ENCODE measurements at regions not wholly inside any gene's neighbourhood (a gene's known extent, or its start where the extent isn't known, plus 50 kb on each side); places are given as distances from the start of the nearest gene placed in this dataset.

GRCh38 chr12:116353958-116354357 is 76.5 kb upstream of the MED13L start:
- Mint-ChIP-seq H3K27ac (no peak overlapping the region), H3K36me3 (ENCODE audit: low read depth) (no peaks in the 10 kb centered on the region), H3K27me3 (ENCODE audit: low read depth) (no peaks in the 10 kb centered on the region), H3K4me3 (no peak overlapping the region), H3K4me1 (ENCODE audit: low read depth) (peaks cover 6% of the 10 kb centered on the region), H3K9me3 (no peaks in the 10 kb centered on the region)

GRCh38 chr12:116354534-116354933 is 77.0 kb upstream of the MED13L start:
- H3K4me3 Mint-ChIP-seq = no peak overlapping the region
- no peaks in the 10 kb centered on the region for H3K9me3 Mint-ChIP-seq
- H3K27ac Mint-ChIP-seq = no peak overlapping the region
- no peaks in the 10 kb centered on the region for H3K27me3 Mint-ChIP-seq (ENCODE audit: low read depth)
- peaks cover 11% of the 10 kb centered on the region for H3K4me1 Mint-ChIP-seq (ENCODE audit: low read depth)
- H3K36me3 Mint-ChIP-seq (ENCODE audit: low read depth) = no peaks in the 10 kb centered on the region

GRCh38 chr12:116354950-116355783 is 77.7 kb upstream of the MED13L start:
- Mint-ChIP-seq H3K36me3 (ENCODE audit: low read depth) (no peaks in the 10 kb centered on the region), H3K27ac (no peak overlapping the region), H3K27me3 (ENCODE audit: low read depth) (no peaks in the 10 kb centered on the region), H3K9me3 (no peaks in the 10 kb centered on the region), H3K4me1 (ENCODE audit: low read depth) (peaks cover 14% of the 10 kb centered on the region), H3K4me3 (no peak overlapping the region)

GRCh38 chr12:116358536-116358892 is 81.0 kb upstream of the MED13L start:
- Mint-ChIP-seq H3K4me1 (ENCODE audit: low read depth) (peaks cover 23% of the 10 kb centered on the region), H3K27ac (peak overlapping the region; percentile 52), H3K27me3 (ENCODE audit: low read depth) (no peaks in the 10 kb centered on the region), H3K9me3 (no peaks in the 10 kb centered on the region), H3K36me3 (ENCODE audit: low read depth) (no peaks in the 10 kb centered on the region), H3K4me3 (peak overlapping the region; percentile 39)

GRCh38 chr12:116358893-116359761 is 81.6 kb upstream of the MED13L start:
- Mint-ChIP-seq H3K4me3 (peak overlapping the region; percentile 62), H3K27ac (peak overlapping the region; percentile 52), H3K36me3 (ENCODE audit: low read depth) (no peaks in the 10 kb centered on the region), H3K27me3 (ENCODE audit: low read depth) (no peaks in the 10 kb centered on the region), H3K9me3 (no peaks in the 10 kb centered on the region), H3K4me1 (ENCODE audit: low read depth) (peaks cover 23% of the 10 kb centered on the region)

- peak overlapping the region; percentile 23 for H3K27ac Mint-ChIP-seq
- no peaks in the 10 kb centered on the region for H3K27me3 Mint-ChIP-seq (ENCODE audit: low read depth)
- peaks cover 29% of the 10 kb centered on the region for H3K4me1 Mint-ChIP-seq (ENCODE audit: low read depth)
- peak overlapping the region; percentile 36 for H3K4me3 Mint-ChIP-seq
- no peaks in the 10 kb centered on the region for H3K36me3 Mint-ChIP-seq (ENCODE audit: low read depth)
- H3K9me3 Mint-ChIP-seq = no peaks in the 10 kb centered on the region
These were observed 83.3 kb upstream of the MED13L start for GRCh38 chr12:116360579-116361413.

- Mint-ChIP-seq H3K27ac (no peak overlapping the region), H3K36me3 (ENCODE audit: low read depth) (no peaks in the 10 kb centered on the region), H3K4me3 (no peak overlapping the region), H3K4me1 (ENCODE audit: low read depth) (peaks cover 29% of the 10 kb centered on the region), H3K27me3 (ENCODE audit: low read depth) (no peaks in the 10 kb centered on the region), H3K9me3 (no peaks in the 10 kb centered on the region)
These were observed 84.1 kb upstream of the MED13L start for GRCh38 chr12:116361414-116362223.

- Mint-ChIP-seq H3K4me3 (no peak overlapping the region), H3K4me1 (ENCODE audit: low read depth) (peaks cover 17% of the 10 kb centered on the region), H3K27ac (no peak overlapping the region), H3K36me3 (ENCODE audit: low read depth) (no peaks in the 10 kb centered on the region), H3K27me3 (ENCODE audit: low read depth) (no peaks in the 10 kb centered on the region), H3K9me3 (no peaks in the 10 kb centered on the region)
These were observed 87.6 kb upstream of the MED13L start for GRCh38 chr12:116365114-116365513.

GRCh38 chr12:116365606-116366455 is 88.3 kb upstream of the MED13L start:
- Mint-ChIP-seq H3K27ac (no peak overlapping the region), H3K4me3 (no peak overlapping the region), H3K9me3 (no peaks in the 10 kb centered on the region), H3K36me3 (ENCODE audit: low read depth) (no peaks in the 10 kb centered on the region), H3K4me1 (ENCODE audit: low read depth) (peaks cover 11% of the 10 kb centered on the region), H3K27me3 (ENCODE audit: low read depth) (no peaks in the 10 kb centered on the region)

- Mint-ChIP-seq H3K4me1 (ENCODE audit: low read depth) (peaks cover 8% of the 10 kb centered on the region), H3K9me3 (no peaks in the 10 kb centered on the region), H3K4me3 (no peak overlapping the region), H3K36me3 (ENCODE audit: low read depth) (no peaks in the 10 kb centered on the region), H3K27me3 (ENCODE audit: low read depth) (no peaks in the 10 kb centered on the region), H3K27ac (no peak overlapping the region)
These were observed 88.9 kb upstream of the MED13L start for GRCh38 chr12:116366456-116366776.

GRCh38 chr12:116366824-116367223 is 89.3 kb upstream of the MED13L start:
- no peaks in the 10 kb centered on the region for H3K36me3 Mint-ChIP-seq (ENCODE audit: low read depth)
- no peak overlapping the region for H3K27ac Mint-ChIP-seq
- no peaks in the 10 kb centered on the region for H3K27me3 Mint-ChIP-seq (ENCODE audit: low read depth)
- H3K4me1 Mint-ChIP-seq (ENCODE audit: low read depth) = peaks cover 8% of the 10 kb centered on the region
- no peak overlapping the region for H3K4me3 Mint-ChIP-seq
- no peaks in the 10 kb centered on the region for H3K9me3 Mint-ChIP-seq

- Mint-ChIP-seq H3K27me3 (ENCODE audit: low read depth) (no peaks in the 10 kb centered on the region), H3K36me3 (ENCODE audit: low read depth) (no peaks in the 10 kb centered on the region), H3K27ac (no peak overlapping the region), H3K9me3 (no peaks in the 10 kb centered on the region), H3K4me3 (no peak overlapping the region), H3K4me1 (ENCODE audit: low read depth) (peaks cover 8% of the 10 kb centered on the region)
These were observed 91.0 kb upstream of the MED13L start for GRCh38 chr12:116368196-116369194.

All from T-helper 1 cell treated with Interleukin-12 subunit alpha and Interleukin-12 subunit beta and Interleukin-4 antibody, amounts not matched to agents 30 μg/mL and 1 μg/mL, for 36 hours (primary cell).